OCI-LY1 (cell line): ENCODE measurements at regions not wholly inside any gene's neighbourhood (a gene's known extent, or its start where the extent isn't known, plus 50 kb on each side); places are given as distances from the start of the nearest gene placed in this dataset.

ENCODE experiments used
- EZH2 ChIP-seq: fragments of 200-600 bp; sonication (generic), shearing (Covaris generic); IDR thresholded peaks from 2 replicates; pipeline ENCODE4 v1.8.0; 2017; ENCODE audit warnings: borderline replicate concordance, mixed run types, mild to moderate bottlenecking, antibody characterized with exemption, low read length, moderate library complexity, mixed read lengths
- TF ChIP-seq, protein P1 (sequence below): fragments of 200-600 bp; sonication (generic), shearing (Covaris generic); IDR thresholded peaks from 2 replicates; pipeline ENCODE4 v1.5.1; 2017; ENCODE audit warnings: mild to moderate bottlenecking, antibody characterized with exemption, low read length, moderate library complexity, mixed read lengths

DNA sequence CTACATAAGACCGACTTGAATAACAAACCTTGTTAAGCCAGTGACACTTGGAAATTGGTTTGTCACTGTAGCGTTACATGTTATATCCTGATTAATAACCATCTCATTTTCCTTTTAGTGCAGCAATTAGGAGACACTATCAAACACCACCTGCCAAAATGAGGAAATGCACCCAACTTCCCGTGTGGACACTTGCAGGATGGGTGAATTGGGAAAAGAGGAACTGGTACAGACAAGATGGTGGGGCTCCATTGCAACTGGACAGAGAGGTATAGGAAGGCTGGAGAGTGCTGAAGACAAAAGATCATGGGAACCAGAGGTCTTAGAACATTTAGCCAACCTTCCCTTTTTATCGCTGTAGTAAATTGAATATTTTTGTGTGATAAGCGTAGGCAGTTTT, 816.3 kb upstream of the HS6ST1 start:
- TF ChIP-seq, protein P1, sequence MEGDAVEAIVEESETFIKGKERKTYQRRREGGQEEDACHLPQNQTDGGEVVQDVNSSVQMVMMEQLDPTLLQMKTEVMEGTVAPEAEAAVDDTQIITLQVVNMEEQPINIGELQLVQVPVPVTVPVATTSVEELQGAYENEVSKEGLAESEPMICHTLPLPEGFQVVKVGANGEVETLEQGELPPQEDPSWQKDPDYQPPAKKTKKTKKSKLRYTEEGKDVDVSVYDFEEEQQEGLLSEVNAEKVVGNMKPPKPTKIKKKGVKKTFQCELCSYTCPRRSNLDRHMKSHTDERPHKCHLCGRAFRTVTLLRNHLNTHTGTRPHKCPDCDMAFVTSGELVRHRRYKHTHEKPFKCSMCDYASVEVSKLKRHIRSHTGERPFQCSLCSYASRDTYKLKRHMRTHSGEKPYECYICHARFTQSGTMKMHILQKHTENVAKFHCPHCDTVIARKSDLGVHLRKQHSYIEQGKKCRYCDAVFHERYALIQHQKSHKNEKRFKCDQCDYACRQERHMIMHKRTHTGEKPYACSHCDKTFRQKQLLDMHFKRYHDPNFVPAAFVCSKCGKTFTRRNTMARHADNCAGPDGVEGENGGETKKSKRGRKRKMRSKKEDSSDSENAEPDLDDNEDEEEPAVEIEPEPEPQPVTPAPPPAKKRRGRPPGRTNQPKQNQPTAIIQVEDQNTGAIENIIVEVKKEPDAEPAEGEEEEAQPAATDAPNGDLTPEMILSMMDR, result no peak
- no peak for TF ChIP-seq EZH2
